Prostate gland (tissue), 2 donors: ENCODE measurements at regions not wholly inside any gene's neighbourhood (a gene's known extent, or its start where the extent isn't known, plus 50 kb on each side); places are given as distances from the start of the nearest gene placed in this dataset.

Experiments
- DNase-seq: peaks from one replicate; pipeline ENCODE4 v3.0.0-alpha.2; 2019; ENCODE audit warnings: low spot score
- H3K27ac ChIP-seq, 2 donors: fragments of 200-600 bp; sonication (generic); 2 replicates each; pipeline ENCODE4 v1.5.1; 2017 to 2019
- H3K27me3 ChIP-seq: fragments of 200-600 bp; sonication (generic); replicated peaks from 2 replicates; pipeline ENCODE4 v1.5.1; 2019; ENCODE audit not compliant: insufficient read depth
- H3K36me3 ChIP-seq, 2 donors: fragments of 200-600 bp; sonication (generic); 1 replicate in 1 of 2; 2 replicates in 1 of 2; pipeline versions ENCODE4 v1.5.1 to v1.8.1; 2017 to 2019
- H3K4me1 ChIP-seq: fragments of 200-600 bp; sonication (generic); replicated peaks from 2 replicates; pipeline ENCODE4 v1.5.1; 2019
- H3K4me3 ChIP-seq, 2 donors: fragments of 200-600 bp; sonication (generic); 2 replicates each; pipeline ENCODE4 v1.5.1; 2017 to 2019
- H3K9me3 ChIP-seq: fragments of 200-600 bp; sonication (generic); 2 replicates; pipeline ENCODE4 v1.5.1; 2017
- CTCF ChIP-seq, 4 experiments: fragments of 200-600 bp in 2 of 4; fragments of 450-650 bp in 2 of 4; sonication (generic) in 2 of 4; IDR thresholded peaks; 1 replicate in 3 of 4; 2 replicates in 1 of 4; pipeline ENCODE4 v1.5.1; 2016 to 2019; ENCODE audit warnings: antibody characterized with exemption in 4 of 4, mild to moderate bottlenecking in 2 of 4, moderate library complexity in 2 of 4
- POLR2A ChIP-seq: fragments of 450-650 bp; IDR thresholded peaks from one replicate; pipeline ENCODE4 v1.6.1; 2016; ENCODE audit warnings: antibody characterized with exemption, mild to moderate bottlenecking
- POLR2AphosphoS5 ChIP-seq: sonication (generic); formaldehyde crosslinking; IDR thresholded peaks from one replicate; pipeline ENCODE4 v1.6.1; 2017; ENCODE audit warnings: antibody characterized with exemption
- WGBS: methylation state at CpG from one replicate; pipeline ENCODE4 v1.1.5; 2018; 5-methylcytosine and 5-hydroxymethylcytosine counted together
- intact Hi-C: fragments of 100-400 bp; cut with DNase I; formaldehyde crosslinking; loops from one replicate; pipeline ENCODE4 v1.14.2; 2022

GRCh38 chr9:91024841-91025240, 223.2 kb downstream of the SYK start:
- Histone ChIP-seq H3K27ac (no peak overlapping the region), H3K27me3 (no peaks in the 10 kb centered on the region), H3K4me3 (no peak overlapping the region), H3K36me3 (no peaks in the 10 kb centered on the region), H3K9me3 (no peaks in the 10 kb centered on the region), H3K4me1 (no peaks in the 10 kb centered on the region)
- intact Hi-C loops, result no loop called here
- 77% methylated on average over 4 of the region's 4 CpGs for WGBS
- DNase-seq, result no peak
- TF ChIP-seq CTCF (IDR thresholded peaks at IDR 0.05) (no peak), POLR2A (no peak)

GRCh38 chr9:91025856-91026255, 224.2 kb downstream of the SYK start:
- no peak overlapping the region for H3K4me3 ChIP-seq
- TF ChIP-seq POLR2A (no peak), CTCF (IDR thresholded peaks at IDR 0.05) (no peak), POLR2AphosphoS5 (no peak)
- no peaks in the 10 kb centered on the region for H3K9me3 ChIP-seq
- DNase-seq, result no peak
- 98% methylated on average over 4 of the region's 4 CpGs for WGBS
- no peaks in the 10 kb centered on the region for H3K27me3 ChIP-seq
- H3K4me1 ChIP-seq, result no peaks in the 10 kb centered on the region
- H3K36me3 ChIP-seq, result no peaks in the 10 kb centered on the region
- intact Hi-C loops, result no loop called here
- H3K27ac ChIP-seq, result no peak overlapping the region

- H3K36me3 ChIP-seq, result no peaks in the 10 kb centered on the region
- intact Hi-C loops, result no loop called here
- no peak for DNase-seq
- no peaks in the 10 kb centered on the region for H3K9me3 ChIP-seq
- no peaks in the 10 kb centered on the region for H3K27me3 ChIP-seq
- H3K4me1 ChIP-seq, result no peaks in the 10 kb centered on the region
- 92% methylated on average over 8 of the region's 8 CpGs for WGBS
- H3K4me3 ChIP-seq, result no peak overlapping the region
- TF ChIP-seq POLR2A (no peak), CTCF (IDR thresholded peaks at IDR 0.05) (no peak), POLR2AphosphoS5 (no peak)
- no peak overlapping the region for H3K27ac ChIP-seq
Measured at GRCh38 chr9:91026266-91026665, 224.6 kb downstream of the SYK start.

GRCh38 chr9:91027005-91027404, 225.4 kb downstream of the SYK start:
- H3K4me3 ChIP-seq, result no peak overlapping the region
- H3K27ac ChIP-seq, result no peak overlapping the region
- no peaks in the 10 kb centered on the region for H3K36me3 ChIP-seq
- H3K27me3 ChIP-seq, result no peaks in the 10 kb centered on the region
- no peaks in the 10 kb centered on the region for H3K9me3 ChIP-seq
- no peaks in the 10 kb centered on the region for H3K4me1 ChIP-seq
- intact Hi-C loops, result no loop called here
- 97% methylated on average over 3 of the region's 3 CpGs for WGBS
- DNase-seq, result no peak
- TF ChIP-seq POLR2A (no peak), CTCF (IDR thresholded peaks at IDR 0.05) (no peak), POLR2AphosphoS5 (no peak)

GRCh38 chr9:91028166-91028827, 226.7 kb downstream of the SYK start:
- no peaks in the 10 kb centered on the region for H3K27me3 ChIP-seq
- H3K36me3 ChIP-seq, result no peaks in the 10 kb centered on the region
- no peaks in the 10 kb centered on the region for H3K4me1 ChIP-seq
- intact Hi-C loops, result no loop called here
- WGBS, result 92% methylated on average over 8 of the region's 8 CpGs
- no peaks in the 10 kb centered on the region for H3K9me3 ChIP-seq
- no peak for DNase-seq
- no peak overlapping the region for H3K4me3 ChIP-seq
- TF ChIP-seq POLR2A (no peak), POLR2AphosphoS5 (no peak), CTCF (IDR thresholded peaks at IDR 0.05) (no peak)
- H3K27ac ChIP-seq, result no peak overlapping the region
